ENCODE measurements at regions not wholly inside any gene's neighbourhood (a gene's known extent, or its start where the extent isn't known, plus 50 kb on each side); places are given as distances from the start of the nearest gene placed in this dataset.

DNA sequence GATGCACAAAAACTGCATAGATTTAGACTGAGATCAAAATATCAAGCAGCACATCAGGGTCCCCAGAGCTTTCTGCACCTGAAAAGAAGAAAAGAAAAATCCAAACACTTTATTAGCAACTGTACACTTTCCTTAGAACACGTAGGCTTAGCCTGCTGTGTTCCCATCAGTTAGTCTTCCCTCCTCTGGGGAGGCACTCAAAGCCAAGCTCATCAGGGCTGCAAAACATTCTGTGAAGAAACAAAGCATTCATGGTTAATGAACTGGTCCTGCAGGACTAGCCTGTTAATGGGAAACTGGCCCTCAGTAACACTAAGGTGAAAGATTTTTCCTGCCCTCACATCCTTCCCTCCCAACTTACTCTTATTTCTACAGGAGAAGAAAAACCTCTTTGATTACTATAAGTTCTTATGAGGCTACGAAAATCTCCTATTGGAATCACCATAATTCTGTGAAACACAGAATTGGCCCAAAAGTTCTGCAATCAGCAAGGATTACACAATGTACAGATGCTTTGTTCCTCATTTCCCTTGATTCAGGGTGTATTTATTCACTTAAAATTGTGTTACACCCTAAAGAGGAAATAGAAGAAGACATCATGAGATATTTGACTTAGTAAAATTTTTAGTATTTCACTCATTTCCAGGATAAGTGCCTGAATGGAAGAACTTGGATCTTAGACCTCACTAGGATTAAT lies 901.0 kb upstream of the MAP3K7 start:
- dilution Hi-C loops (cut with MboI; ENCODE audit: extremely low pct_ligation_motif_present, low sequenced_read_pairs) = no loop called here

DNA sequence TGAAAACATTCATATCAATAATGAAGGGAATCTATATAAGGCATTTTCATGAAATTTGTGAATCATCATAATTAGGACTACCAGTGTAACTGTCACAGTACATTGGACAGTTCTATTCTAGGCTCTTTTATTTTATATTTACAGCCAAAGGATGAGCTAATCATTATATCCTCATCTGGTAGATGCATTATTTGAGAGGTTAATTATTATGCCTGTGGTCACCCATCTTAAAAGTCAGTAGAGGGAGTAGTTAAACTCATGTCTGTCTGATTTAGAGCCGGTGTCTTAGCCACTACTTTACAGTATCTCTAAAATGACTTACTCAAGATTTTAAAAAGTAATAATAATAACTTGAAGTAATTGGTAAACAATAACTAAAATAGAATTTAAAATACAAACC lies 899.3 kb upstream of the MAP3K7 start:
- H3K79me2 ChIP-seq (ENCODE audit: control insufficient read depth, insufficient read depth, low read length) = no peaks in the 10 kb centered on the region
- H3K4me2 ChIP-seq (ENCODE audit: control insufficient read depth, extremely low read depth, insufficient read depth, low read depth, low read length) = no peak overlapping the region
- no peaks in the 10 kb centered on the region for H3K9me1 ChIP-seq (ENCODE audit: control insufficient read depth, extremely low read depth, insufficient read depth, low read length)
- H3K4me3 ChIP-seq (ENCODE audit: control insufficient read depth in 2 of 3, extremely low read depth in 1 of 3, insufficient read depth in 2 of 3, low read depth in 1 of 3, low read length in 3 of 3) = no peak overlapping the region
- H2AFZ ChIP-seq (ENCODE audit: control insufficient read depth, low read length) = no peak overlapping the region
- no peak overlapping the region for H3K9ac ChIP-seq (ENCODE audit: control insufficient read depth, extremely low read depth, insufficient read depth, low read length)
- TF ChIP-seq, protein P1, sequence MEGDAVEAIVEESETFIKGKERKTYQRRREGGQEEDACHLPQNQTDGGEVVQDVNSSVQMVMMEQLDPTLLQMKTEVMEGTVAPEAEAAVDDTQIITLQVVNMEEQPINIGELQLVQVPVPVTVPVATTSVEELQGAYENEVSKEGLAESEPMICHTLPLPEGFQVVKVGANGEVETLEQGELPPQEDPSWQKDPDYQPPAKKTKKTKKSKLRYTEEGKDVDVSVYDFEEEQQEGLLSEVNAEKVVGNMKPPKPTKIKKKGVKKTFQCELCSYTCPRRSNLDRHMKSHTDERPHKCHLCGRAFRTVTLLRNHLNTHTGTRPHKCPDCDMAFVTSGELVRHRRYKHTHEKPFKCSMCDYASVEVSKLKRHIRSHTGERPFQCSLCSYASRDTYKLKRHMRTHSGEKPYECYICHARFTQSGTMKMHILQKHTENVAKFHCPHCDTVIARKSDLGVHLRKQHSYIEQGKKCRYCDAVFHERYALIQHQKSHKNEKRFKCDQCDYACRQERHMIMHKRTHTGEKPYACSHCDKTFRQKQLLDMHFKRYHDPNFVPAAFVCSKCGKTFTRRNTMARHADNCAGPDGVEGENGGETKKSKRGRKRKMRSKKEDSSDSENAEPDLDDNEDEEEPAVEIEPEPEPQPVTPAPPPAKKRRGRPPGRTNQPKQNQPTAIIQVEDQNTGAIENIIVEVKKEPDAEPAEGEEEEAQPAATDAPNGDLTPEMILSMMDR (optimal IDR thresholded peaks at IDR 0.05 in 1 of 3, IDR thresholded peaks at IDR 0.05 in 1 of 3, conservative IDR thresholded peaks at IDR 0.05 in 1 of 3; ENCODE audit: extremely low read depth in 1 of 3, insufficient read depth in 2 of 3, low read length in 3 of 3) = no peak
- TF ChIP-seq EZH2 (IDR thresholded peaks at IDR 0.05; ENCODE audit: low read length) = no peak
- FAIRE-seq (no peak), DNase-seq (ENCODE audit: low read depth, low spot score) (no peak)
- no peaks in the 10 kb centered on the region for H3K4me1 ChIP-seq (ENCODE audit: control insufficient read depth, extremely low read depth, insufficient read depth, low read length)
- H3K27me3 ChIP-seq (ENCODE audit: control insufficient read depth, extremely low read depth, insufficient read depth, low read length) = no peaks in the 10 kb centered on the region
- H3K27ac ChIP-seq (ENCODE audit: control insufficient read depth, insufficient read depth, low read length) = no peak overlapping the region
- H3K36me3 ChIP-seq (ENCODE audit: control insufficient read depth in 2 of 2, extremely low read depth in 1 of 2, insufficient read depth in 2 of 2, low read length in 2 of 2) = no peaks in the 10 kb centered on the region
- no peaks in the 10 kb centered on the region for H4K20me1 ChIP-seq (ENCODE audit: control insufficient read depth, extremely low read depth, insufficient read depth, low read length)
- dilution Hi-C loops (cut with MboI; ENCODE audit: extremely low pct_ligation_motif_present, low sequenced_read_pairs) = no loop called here
- no peaks in the 10 kb centered on the region for H3K9me3 ChIP-seq (ENCODE audit: control insufficient read depth, low read depth, low read length)

More for the DNA sequence above, 901.0 kb upstream of the MAP3K7 start:
- Histone ChIP-seq H3K27me3 (ENCODE audit: control insufficient read depth, extremely low read depth, insufficient read depth, low read length) (no peaks in the 10 kb centered on the region), H4K20me1 (ENCODE audit: control insufficient read depth, extremely low read depth, insufficient read depth, low read length) (no peaks in the 10 kb centered on the region), H3K79me2 (ENCODE audit: control insufficient read depth, insufficient read depth, low read length) (no peaks in the 10 kb centered on the region), H3K9me3 (ENCODE audit: control insufficient read depth, low read depth, low read length) (no peaks in the 10 kb centered on the region), H3K36me3 (ENCODE audit: control insufficient read depth in 2 of 2, extremely low read depth in 1 of 2, insufficient read depth in 2 of 2, low read length in 2 of 2) (no peaks in the 10 kb centered on the region), H3K27ac (ENCODE audit: control insufficient read depth, insufficient read depth, low read length) (no peak overlapping the region), H2AFZ (ENCODE audit: control insufficient read depth, low read length) (no peak overlapping the region), H3K4me1 (ENCODE audit: control insufficient read depth, extremely low read depth, insufficient read depth, low read length) (no peaks in the 10 kb centered on the region), H3K9me1 (ENCODE audit: control insufficient read depth, extremely low read depth, insufficient read depth, low read length) (no peaks in the 10 kb centered on the region), H3K9ac (ENCODE audit: control insufficient read depth, extremely low read depth, insufficient read depth, low read length) (no peak overlapping the region), H3K4me2 (ENCODE audit: control insufficient read depth, extremely low read depth, insufficient read depth, low read depth, low read length) (no peak overlapping the region), H3K4me3 (ENCODE audit: control insufficient read depth in 2 of 3, extremely low read depth in 1 of 3, insufficient read depth in 2 of 3, low read depth in 1 of 3, low read length in 3 of 3) (no peak overlapping the region)
- TF ChIP-seq, protein P1 (optimal IDR thresholded peaks at IDR 0.05 in 1 of 3, IDR thresholded peaks at IDR 0.05 in 1 of 3, conservative IDR thresholded peaks at IDR 0.05 in 1 of 3; ENCODE audit: extremely low read depth in 1 of 3, insufficient read depth in 2 of 3, low read length in 3 of 3) = no peak
- no peak for TF ChIP-seq EZH2 (IDR thresholded peaks at IDR 0.05; ENCODE audit: low read length)
- FAIRE-seq (no peak), DNase-seq (ENCODE audit: low read depth, low spot score) (no peak)

Data from keratinocyte (primary cell).